Activated CD8-positive, alpha-beta memory T cell treated with anti-CD3 and anti-CD28 coated beads, Interleukin-2, amount 50 U/mL, for 4 hours (primary cell): ENCODE measurements at regions not wholly inside any gene's neighbourhood (a gene's known extent, or its start where the extent isn't known, plus 50 kb on each side); places are given as distances from the start of the nearest gene placed in this dataset.

Experiments
- DNase-seq: peaks from one replicate; pipeline ENCODE4 v3.0.0-alpha.2; 2020

- no peak for DNase-seq
Observed at GRCh38 chr4:123954220-123954619, 557.6 kb downstream of the SPRY1 start.

GRCh38 chr4:123955167-123955800 lies 558.7 kb downstream of the SPRY1 start:
- no peak for DNase-seq

GRCh38 chr4:123956204-123956603 lies 559.6 kb downstream of the SPRY1 start:
- no peak for DNase-seq

DNA sequence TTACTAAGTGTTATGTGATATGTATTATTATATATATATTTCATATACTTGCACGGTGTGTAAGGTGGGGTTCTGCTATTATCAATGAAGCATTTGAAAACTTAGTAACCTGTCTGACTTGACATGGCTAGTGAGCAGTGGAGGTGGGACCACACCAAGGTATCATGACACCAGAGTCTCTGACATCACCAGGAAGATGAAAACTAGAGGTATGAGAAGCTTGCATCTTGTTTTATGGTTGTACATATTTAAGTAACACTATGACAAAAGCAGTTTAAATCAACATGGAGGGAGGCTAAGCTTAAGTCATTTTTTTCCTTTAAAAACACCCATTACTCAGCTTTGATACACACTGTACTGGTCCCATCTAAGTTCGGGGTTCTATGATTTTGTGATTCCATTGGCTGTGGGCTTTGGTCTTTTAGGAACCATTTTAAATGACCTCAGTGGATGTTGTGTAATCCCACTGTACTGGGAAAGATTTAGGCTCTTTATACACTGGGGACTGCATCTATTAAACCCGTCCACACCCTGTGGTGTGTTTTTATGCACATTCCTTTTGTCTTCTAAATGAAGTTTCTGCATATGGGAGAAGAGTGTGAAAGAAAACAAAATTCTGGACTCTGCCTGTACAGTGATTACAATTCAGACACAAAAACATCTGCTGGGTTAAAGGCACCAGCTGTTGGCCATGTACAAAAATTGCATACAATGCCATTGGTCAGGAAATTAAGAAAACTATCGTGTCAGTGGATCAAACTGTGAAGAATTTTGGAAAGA lies 570.6 kb downstream of the SPRY1 start:
- no peak for DNase-seq

- no peak for DNase-seq
Observed at GRCh38 chr4:123972031-123972430, 575.4 kb downstream of the SPRY1 start.

GRCh38 chr4:123974386-123975149 lies 578.0 kb downstream of the SPRY1 start:
- DNase-seq: no peak

GRCh38 chr4:123976285-123976684 lies 579.7 kb downstream of the SPRY1 start:
- DNase-seq: no peak

GRCh38 chr4:123976819-123977218 lies 580.2 kb downstream of the SPRY1 start:
- DNase-seq: no peak

GRCh38 chr4:123977641-123978081 lies 581.1 kb downstream of the SPRY1 start:
- no peak for DNase-seq

- no peak for DNase-seq
Observed at GRCh38 chr4:123978637-123979036, 582.0 kb downstream of the SPRY1 start.

- no peak for DNase-seq
Observed at GRCh38 chr4:123980736-123981300, 584.2 kb downstream of the SPRY1 start.

- no peak for DNase-seq
Observed at GRCh38 chr4:123984886-123985285, 588.3 kb downstream of the SPRY1 start.

DNA sequence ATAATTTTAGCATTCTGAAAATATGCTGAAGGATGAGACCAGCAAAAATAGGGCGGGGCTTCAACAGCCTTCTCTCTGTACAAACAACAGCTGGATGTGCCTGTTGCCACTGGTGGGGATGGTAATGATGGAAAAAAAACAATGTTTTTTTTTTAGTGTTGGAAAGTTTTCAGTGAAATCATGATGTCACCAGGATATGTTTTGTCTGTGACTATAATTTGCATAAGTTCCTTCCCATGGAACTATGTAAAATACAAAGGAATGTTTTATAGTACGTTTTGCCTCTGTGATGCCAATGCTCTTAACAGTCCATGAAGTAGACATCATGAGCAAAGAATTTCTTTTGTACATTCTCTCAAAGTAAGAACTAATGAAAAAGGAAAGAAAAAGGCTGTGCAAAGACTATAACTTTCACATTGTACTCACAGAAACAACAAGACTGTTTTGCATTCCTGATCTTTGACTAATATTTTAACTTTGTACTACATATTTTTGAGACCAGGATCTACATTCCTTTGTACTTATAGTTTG lies 589.7 kb downstream of the SPRY1 start:
- no peak for DNase-seq

GRCh38 chr4:123987408-123987807 lies 590.8 kb downstream of the SPRY1 start:
- DNase-seq: no peak

GRCh38 chr4:123990310-123990870 lies 593.8 kb downstream of the SPRY1 start:
- DNase-seq: no peak

GRCh38 chr4:123994917-123995316 lies 598.3 kb downstream of the SPRY1 start:
- DNase-seq: no peak

DNA sequence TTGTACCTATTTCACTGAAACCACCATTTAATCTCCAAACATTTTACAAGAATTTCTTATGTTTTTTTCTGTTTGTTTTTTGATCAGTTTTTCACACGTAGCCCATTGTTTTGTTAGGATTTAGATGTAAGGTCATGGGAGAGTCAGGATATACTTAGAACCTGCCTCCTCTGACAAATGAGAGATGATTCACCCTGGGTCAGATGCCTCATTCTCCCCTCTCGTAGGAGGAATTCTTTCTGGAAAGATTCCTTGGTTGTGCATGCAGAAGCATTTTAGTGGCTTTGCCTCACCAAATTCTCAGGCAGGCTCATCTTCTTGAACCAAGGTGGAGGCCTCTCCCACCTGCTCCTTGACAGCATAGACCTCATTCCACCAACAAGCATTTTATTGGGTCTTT lies 599.3 kb downstream of the SPRY1 start:
- DNase-seq: no peak

GRCh38 chr4:123996718-123997510 lies 600.3 kb downstream of the SPRY1 start:
- no peak for DNase-seq

DNA sequence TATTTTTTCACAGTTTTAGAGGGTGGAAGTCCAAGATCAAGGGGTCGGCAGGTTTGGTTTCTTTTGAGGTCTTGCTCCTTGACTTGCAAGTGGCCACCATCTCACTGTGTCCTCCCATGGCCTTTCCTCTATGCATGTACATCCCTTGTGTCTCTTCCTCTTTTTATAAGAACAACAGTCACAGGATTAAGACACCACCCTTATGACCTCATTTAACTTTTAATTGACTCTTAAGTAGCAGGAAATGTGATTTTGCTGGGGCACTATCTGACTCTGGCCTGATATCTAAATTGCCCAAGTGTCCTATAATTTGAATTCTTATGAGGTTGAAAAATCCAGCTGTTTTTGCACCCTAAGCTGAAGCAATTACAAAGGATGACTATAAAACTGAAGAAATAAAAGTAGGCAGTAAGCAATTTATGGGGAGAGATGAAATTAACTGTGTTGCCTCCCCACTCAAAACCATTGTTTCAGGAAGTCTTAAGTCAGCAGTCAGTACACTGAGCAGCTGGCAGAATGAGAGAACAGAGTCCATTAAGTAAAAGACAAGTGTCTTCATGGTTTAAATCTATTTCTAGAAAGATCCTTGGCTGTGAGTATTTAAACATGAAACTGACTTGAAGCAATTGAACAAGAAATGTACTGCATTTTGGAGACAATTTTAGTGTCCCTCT lies 601.3 kb downstream of the SPRY1 start:
- DNase-seq: no peak

DNA sequence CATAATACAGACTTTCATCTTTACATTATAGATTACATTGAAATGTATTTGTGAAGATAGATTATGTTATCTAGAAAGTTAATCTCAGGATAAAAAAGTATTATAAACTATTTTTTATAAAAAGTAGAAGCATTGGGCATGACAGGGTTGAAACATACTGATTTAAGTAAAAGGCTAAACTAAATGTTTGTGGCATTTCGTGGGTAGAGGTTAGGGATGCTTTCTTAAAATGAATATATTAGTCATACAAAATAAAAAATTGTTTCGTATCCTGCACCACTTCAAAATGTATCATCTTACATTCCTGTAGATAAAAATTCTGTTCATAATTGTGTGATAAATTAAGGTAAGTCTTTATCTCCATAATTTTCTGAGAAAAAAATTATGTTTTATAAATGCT lies 603.6 kb downstream of the SPRY1 start:
- DNase-seq: no peak

- DNase-seq: no peak
Observed at GRCh38 chr4:124015766-124016165, 619.2 kb downstream of the SPRY1 start.
